HepG2 (cell line): ENCODE measurements at regions not wholly inside any gene's neighbourhood (a gene's known extent, or its start where the extent isn't known, plus 50 kb on each side); places are given as distances from the start of the nearest gene placed in this dataset.

Source experiments
- ATAC-seq: fragments of 200-7000 bp; cut with Tn5 transposase; 3 replicates; pipeline ENCODE4 v1.9.1; 2020; ENCODE audit warnings: mild to moderate bottlenecking, moderate library complexity
- BruUV-seq: library from RNA; stranded (reverse); fragments of 400-500 nt; replicated peaks from 2 replicates; lab custom pipeline; 2021; lab: Mats Ljungman, UMichigan
- CTCF ChIA-PET: fragments of 300-600 bp; formaldehyde crosslinking; extraction: SDS; loops from one replicate; lab custom pipeline; 2021; ENCODE audit warnings: low total read pairs, inconsistent platforms, low intra/inter-chr PET ratio; lab: Yijun Ruan, JAX
- POLR2A ChIA-PET: fragments of 350-600 bp; sonication (Branson Sonifier 250); formaldehyde crosslinking; loops from one replicate; lab custom pipeline; 2020; ENCODE audit warnings: antibody characterized with exemption, inconsistent platforms; lab: Yijun Ruan, JAX
- DNase-seq: peaks from one replicate; pipeline ENCODE4 v3.0.0-alpha.2; 2015; ENCODE audit warnings: low spot score
- FAIRE-seq: peaks from 3 replicates; lab custom pipeline; 2011; peaks lifted over from hg19 to GRCh38; lab: Jason Lieb, UNC
- H2AFZ ChIP-seq: one replicate; pipeline ENCODE4 v1.6.1; 2011; ENCODE audit warnings: low read length, inconsistent platforms
- H3K27ac ChIP-seq: fragments of 300-600 bp; 3 replicates; pipeline ENCODE4 v1.8.0; 2011; ENCODE audit warnings: mixed run types, mild to moderate bottlenecking, mixed read lengths, low read length, inconsistent platforms; ENCODE audit not compliant: insufficient read depth; ENCODE audit errors: extremely low read length
- H3K27me3 ChIP-seq, 2 experiments: fragments of 200-600 bp in 1 of 2; 2 replicates in 1 of 2; 3 replicates in 1 of 2; pipeline versions ENCODE4 v1.6.0 to v1.8.0; 2011; ENCODE audit warnings: low read length in 2 of 2, mild to moderate bottlenecking in 2 of 2, moderate library complexity in 2 of 2, inconsistent platforms in 1 of 2; ENCODE audit not compliant: insufficient read depth in 2 of 2, control insufficient read depth in 1 of 2
- H3K36me3 ChIP-seq, 2 experiments: fragments of 200-600 bp in 1 of 2; replicated peaks in 1 of 2; 2 replicates in 1 of 2; 3 replicates in 1 of 2; pipeline versions ENCODE4 v1.5.1 to v1.8.0; 2011; ENCODE audit warnings: low read length in 2 of 2, inconsistent platforms in 1 of 2; ENCODE audit not compliant: insufficient read depth in 2 of 2, control insufficient read depth in 1 of 2
- H3K4me1 ChIP-seq: 2 replicates; pipeline ENCODE4 v1.5.1; 2012; ENCODE audit warnings: low read length, inconsistent platforms; ENCODE audit not compliant: insufficient read depth
- H3K4me2 ChIP-seq: 2 replicates; pipeline ENCODE4 v1.6.0; 2011; ENCODE audit warnings: low read depth, low read length, inconsistent platforms
- H3K4me3 ChIP-seq, 3 experiments: fragments of 200-600 bp in 1 of 3; sonication (generic), shearing (Covaris generic) in 1 of 3; replicated peaks in 1 of 3; 2 replicates each; pipeline ENCODE4 v1.5.1; 2011 to 2016; ENCODE audit warnings: low read length in 3 of 3, inconsistent platforms in 2 of 3, low read depth in 2 of 3, mild to moderate bottlenecking in 2 of 3, control low read depth in 1 of 3, mixed read lengths in 1 of 3; ENCODE audit not compliant: insufficient read depth in 1 of 3
- H3K79me2 ChIP-seq: one replicate; pipeline ENCODE4 v1.6.1; 2011; ENCODE audit warnings: low read length, inconsistent platforms; ENCODE audit not compliant: insufficient read depth
- H3K9ac ChIP-seq: 2 replicates; pipeline ENCODE4 v1.6.0; 2011; ENCODE audit warnings: mild to moderate bottlenecking, low read depth, low read length, inconsistent platforms; ENCODE audit not compliant: insufficient read depth
- H3K9me3 ChIP-seq: 2 replicates; pipeline ENCODE4 v1.5.1; 2012; ENCODE audit warnings: mild to moderate bottlenecking, low read length
- H4K20me1 ChIP-seq: 2 replicates; pipeline ENCODE4 v1.6.0; 2011; ENCODE audit warnings: inconsistent platforms, mild to moderate bottlenecking, low read length, moderate library complexity; ENCODE audit not compliant: insufficient read depth
- ADNP ChIP-seq: sonication (generic); formaldehyde crosslinking; IDR thresholded peaks from 2 replicates; pipeline ENCODE4 v1.4.0; 2020; ENCODE audit warnings: missing genetic modification reagents
- CREB1 ChIP-seq, 2 experiments: fragments of 450-650 bp in 1 of 2; IDR thresholded peaks; 2 replicates each; pipeline ENCODE4 v1.6.1; 2016 to 2017; ENCODE audit warnings: control low read depth in 1 of 2, mild to moderate bottlenecking in 1 of 2, missing compliant biosample characterization in 1 of 2, missing genetic modification characterization in 1 of 2
- DNMT3B ChIP-seq: conservative IDR thresholded peaks from 2 replicates; pipeline ENCODE4 v1.6.1; 2016; ENCODE audit warnings: missing biosample characterization, control low read depth
- LRRFIP1 ChIP-seq: sonication (generic); formaldehyde crosslinking; conservative IDR thresholded peaks from 2 replicates; pipeline ENCODE4 v1.4.0; 2020; ENCODE audit warnings: missing genetic modification reagents
- NCOA2 ChIP-seq: sonication (generic); formaldehyde crosslinking; IDR thresholded peaks from 2 replicates; pipeline ENCODE4 v1.8.0; 2022; ENCODE audit warnings: inconsistent platforms
- NFYB ChIP-seq: sonication (generic); formaldehyde crosslinking; IDR thresholded peaks from 2 replicates; pipeline ENCODE4 v1.4.0; 2020; ENCODE audit warnings: missing genetic modification reagents
- RBM22 ChIP-seq: fragments of 200-400 bp; formaldehyde crosslinking; optimal IDR thresholded peaks from 2 replicates; pipeline ENCODE3; 2017; ENCODE audit warnings: mild to moderate bottlenecking, low read length, moderate library complexity
- RFX1 ChIP-seq: fragments of 450-650 bp; IDR thresholded peaks from 2 replicates; pipeline ENCODE4 v1.6.1; 2017
- TFAP4 ChIP-seq: sonication (generic); IDR thresholded peaks from 2 replicates; pipeline ENCODE4 v1.6.1; 2016; ENCODE audit warnings: low read depth, borderline replicate concordance
- WGBS: methylation state at CpG from one replicate; pipeline ENCODE4 v1.1.6; 2017; ENCODE audit warnings: low lambda C conversion rate; 5-methylcytosine and 5-hydroxymethylcytosine counted together
- in situ Hi-C: cut with HindIII; loops from 2 replicates; pipeline ENCODE4 v1.10.0; 2017; ENCODE audit warnings: low pct_unique_long_range_greater_than_20kb; ENCODE audit not compliant: extremely low pct_ligation_motif_present
- intact Hi-C: fragments of 100-400 bp; cut with micrococcal nuclease; formaldehyde crosslinking; loops from one replicate; pipeline ENCODE4 v1.10.0; 2022; ENCODE audit not compliant: unreplicated experiment

- intact Hi-C loops: no loop called here
- POLR2A ChIA-PET: no interaction called here
- Histone ChIP-seq H3K4me1 (no peaks in the 10 kb centered on the region), H3K27ac (no peak overlapping the region), H3K9ac (no peak overlapping the region), H3K27me3 (no peaks in the 10 kb centered on the region), H2AFZ (no peak overlapping the region), H3K4me2 (no peak overlapping the region), H3K9me3 (peaks cover 84% of the 10 kb centered on the region)
- 25% methylated on average over 7 of the region's 8 CpGs for WGBS
- ATAC-seq: no peak
- no peak for TF ChIP-seq NFYB (CRISPR knock-in tag)
- TF ChIP-seq DNMT3B (CRISPR knock-in tag): no peak
- TF ChIP-seq RBM22: no peak
- no peak for TF ChIP-seq RFX1
- no peak for TF ChIP-seq CREB1 (IDR thresholded peaks at IDR 0.05)
- TF ChIP-seq CREB1 (CRISPR knock-in tag; IDR thresholded peaks at IDR 0.05): no peak
- TF ChIP-seq, all 625 proteins: peak for 0
- no peaks in the 10 kb centered on the region for H3K36me3 ChIP-seq
- no TSS peak for BruUV-seq
- no peaks in the 10 kb centered on the region for H4K20me1 ChIP-seq
- no peak for FAIRE-seq
- CTCF ChIA-PET: no interaction called here
- in situ Hi-C loops: no loop called here
- no peaks in the 10 kb centered on the region for H3K79me2 ChIP-seq
- no peak overlapping the region for H3K4me3 ChIP-seq
- DNase-seq: no peak
These were observed 299.2 kb upstream of the CDH4 start for GRCh38 chr20:60952861-60953260.

- CTCF ChIA-PET: no interaction called here
- no peaks in the 10 kb centered on the region for H3K4me1 ChIP-seq
- no peaks in the 10 kb centered on the region for H3K79me2 ChIP-seq
- no peak overlapping the region for H3K4me2 ChIP-seq
- no peak for DNase-seq
- H3K4me3 ChIP-seq: no peak overlapping the region
- FAIRE-seq: no peak
- 41% methylated on average over 13 of the region's 13 CpGs for WGBS
- intact Hi-C loops: no loop called here
- no peaks in the 10 kb centered on the region for H3K36me3 ChIP-seq
- H3K27me3 ChIP-seq: no peaks in the 10 kb centered on the region
- BruUV-seq: no TSS peak
- ATAC-seq: no peak
- H3K9me3 ChIP-seq: peaks cover 84% of the 10 kb centered on the region
- POLR2A ChIA-PET: no interaction called here
- no peak overlapping the region for H2AFZ ChIP-seq
- in situ Hi-C loops: no loop called here
- H4K20me1 ChIP-seq: no peaks in the 10 kb centered on the region
- H3K27ac ChIP-seq: no peak overlapping the region
- H3K9ac ChIP-seq: no peak overlapping the region
- TF ChIP-seq NCOA2 (CRISPR knock-in tag): no peak
- TF ChIP-seq ADNP: no peak
- no peak for TF ChIP-seq TFAP4
- TF ChIP-seq LRRFIP1 (CRISPR knock-in tag): no peak
- TF ChIP-seq, all 625 proteins: peak for 0
These were observed 298.7 kb upstream of the CDH4 start for GRCh38 chr20:60953321-60953720.
